HG03575 (cell line): ENCODE measurements at regions not wholly inside any gene's neighbourhood (a gene's known extent, or its start where the extent isn't known, plus 50 kb on each side); places are given as distances from the start of the nearest gene placed in this dataset.

ENCODE experiments used
- ATAC-seq: cut with Tn5 transposase; IDR thresholded peaks from one replicate; pipeline ENCODE4 v1.9.1; 2021; ENCODE audit not compliant: unreplicated experiment, insufficient number of reproducible peaks, low FRiP score; ENCODE audit errors: extremely low read depth

DNA sequence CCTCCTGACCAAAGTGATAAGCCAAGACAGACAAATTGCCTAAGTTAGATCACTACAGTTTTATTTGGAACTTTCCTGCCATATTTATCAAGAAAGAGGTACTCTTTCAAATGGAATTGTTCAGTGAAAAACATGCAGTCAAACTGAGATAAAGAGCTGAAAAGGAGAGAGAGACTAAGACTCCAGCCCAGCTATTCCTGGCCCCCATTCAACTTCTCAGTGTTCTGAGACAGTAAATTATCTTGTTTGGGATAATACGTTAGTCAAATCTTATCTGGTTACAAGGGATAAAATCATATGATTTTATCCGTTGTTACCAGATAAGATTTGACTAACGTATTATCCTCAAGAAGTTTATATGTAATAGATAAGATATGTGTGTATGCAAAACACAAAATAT lies 67.6 kb upstream of the CMC1 start:
- ATAC-seq, result no peak

DNA sequence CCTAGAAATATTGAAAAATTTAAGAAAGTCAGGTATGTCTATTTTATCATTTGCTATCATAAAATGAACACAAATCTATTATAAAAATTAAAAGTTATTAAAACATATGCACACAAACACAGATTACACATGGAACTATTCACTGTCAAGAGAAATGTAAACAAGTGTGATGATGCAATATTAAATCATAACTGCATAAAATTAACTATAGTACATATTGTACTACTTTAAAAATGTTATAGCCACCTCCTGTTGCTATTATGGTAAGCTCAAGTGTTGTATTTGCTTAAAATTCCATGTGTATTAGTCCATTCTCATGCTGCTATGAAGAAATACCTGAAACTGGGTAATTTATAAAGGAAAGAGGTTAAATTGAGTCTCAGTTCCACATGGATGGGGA lies 54.7 kb upstream of the CMC1 start:
- ATAC-seq, result no peak

DNA sequence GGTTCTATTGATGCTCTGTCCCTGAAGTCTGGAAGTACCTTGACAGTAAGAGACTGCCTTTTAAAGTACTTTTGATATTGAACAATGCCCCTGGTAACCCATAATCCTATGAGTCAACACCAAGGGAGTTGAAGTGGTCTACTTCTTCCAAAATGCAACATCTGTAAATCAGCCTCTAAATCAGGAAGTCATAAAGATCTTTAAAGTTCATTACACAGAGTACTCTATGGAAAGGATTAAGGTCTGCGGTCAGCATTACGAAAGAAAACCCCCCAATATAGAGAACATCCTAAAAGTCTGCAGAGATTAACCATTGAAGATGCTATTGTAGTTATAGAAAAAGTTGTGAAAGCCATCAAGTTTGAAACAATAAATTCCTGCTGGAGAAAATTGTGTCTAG lies 52.7 kb upstream of the CMC1 start:
- ATAC-seq, result no peak

DNA sequence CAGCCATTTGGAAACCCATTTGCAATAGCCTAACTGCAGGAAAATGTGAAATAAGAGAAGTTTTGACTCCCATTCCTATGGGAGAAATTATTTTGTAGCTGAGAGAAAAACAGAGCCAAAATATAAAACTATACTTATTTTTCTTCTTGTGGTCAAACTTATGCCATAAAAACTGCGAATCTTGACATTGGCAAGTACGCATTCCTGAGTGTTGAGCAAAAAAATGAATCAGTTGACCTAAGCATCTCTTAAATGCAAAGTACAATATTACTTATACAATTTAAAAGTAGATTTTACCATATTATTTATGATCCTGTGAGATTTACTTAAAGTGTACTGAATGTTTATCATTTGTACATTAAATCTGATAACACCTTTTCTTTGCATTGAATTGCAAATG lies 50.1 kb upstream of the CMC1 start:
- ATAC-seq, result no peak
